ENCODE measurements at regions not wholly inside any gene's neighbourhood (a gene's known extent, or its start where the extent isn't known, plus 50 kb on each side); places are given as distances from the start of the nearest gene placed in this dataset.

GRCh38 chr2:217703999-217704398, 298.8 kb downstream of the TNS1 start:
- TF ChIP-seq POLR2A (IDR thresholded peaks at IDR 0.05) = no peak
- TF ChIP-seq CTCF (IDR thresholded peaks at IDR 0.05) = no peak
